Kidney epithelial cell (primary cell): ENCODE measurements at regions not wholly inside any gene's neighbourhood (a gene's known extent, or its start where the extent isn't known, plus 50 kb on each side); places are given as distances from the start of the nearest gene placed in this dataset.

Source experiments
- DNase-seq: peaks from one replicate; pipeline ENCODE4 v3.0.0-alpha.2; 2010; ENCODE audit warnings: low read depth
- H3K27me3 ChIP-seq: 2 replicates; pipeline ENCODE4 v1.6.0; 2011; ENCODE audit warnings: low read length; ENCODE audit not compliant: control insufficient read depth, insufficient read depth
- H3K36me3 ChIP-seq: 2 replicates; pipeline ENCODE4 v1.5.1; 2011; ENCODE audit warnings: low read length; ENCODE audit not compliant: control insufficient read depth, insufficient read depth
- H3K4me3 ChIP-seq: 2 replicates; pipeline ENCODE4 v1.5.1; 2011; ENCODE audit warnings: low read depth, mild to moderate bottlenecking, control low read depth, low read length
- TF ChIP-seq, protein P1 (sequence below): IDR thresholded peaks from 2 replicates; pipeline ENCODE4 v1.5.1; 2011; ENCODE audit warnings: mild to moderate bottlenecking, moderate library complexity, low read length, control low read depth, inconsistent platforms; ENCODE audit not compliant: insufficient read depth, poor library complexity, severe bottlenecking

DNA sequence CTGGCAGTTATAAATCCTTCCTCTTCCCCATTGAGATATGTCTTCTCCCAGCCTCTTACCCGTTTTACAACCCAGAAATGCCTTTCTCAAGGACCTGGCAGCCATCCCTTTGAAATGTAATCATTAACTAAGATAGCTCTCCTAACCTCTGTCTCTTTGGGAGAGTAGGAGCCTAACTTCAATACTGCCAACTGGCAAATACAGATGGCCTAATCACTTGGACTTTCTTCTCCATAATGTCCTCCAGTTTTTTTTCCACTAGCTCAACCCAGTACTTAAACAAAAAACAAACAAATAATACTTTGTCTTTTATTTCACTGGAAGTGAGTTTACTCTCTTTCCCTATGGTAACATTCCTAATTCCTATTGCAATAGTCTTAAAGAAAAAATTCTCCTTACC lies 1391.1 kb downstream of the SUCLG1 start:
- peak; percentile 29 for DNase-seq
- Histone ChIP-seq H3K36me3 (no peaks in the 10 kb centered on the region), H3K27me3 (no peaks in the 10 kb centered on the region), H3K4me3 (no peak overlapping the region)
- TF ChIP-seq, protein P1, sequence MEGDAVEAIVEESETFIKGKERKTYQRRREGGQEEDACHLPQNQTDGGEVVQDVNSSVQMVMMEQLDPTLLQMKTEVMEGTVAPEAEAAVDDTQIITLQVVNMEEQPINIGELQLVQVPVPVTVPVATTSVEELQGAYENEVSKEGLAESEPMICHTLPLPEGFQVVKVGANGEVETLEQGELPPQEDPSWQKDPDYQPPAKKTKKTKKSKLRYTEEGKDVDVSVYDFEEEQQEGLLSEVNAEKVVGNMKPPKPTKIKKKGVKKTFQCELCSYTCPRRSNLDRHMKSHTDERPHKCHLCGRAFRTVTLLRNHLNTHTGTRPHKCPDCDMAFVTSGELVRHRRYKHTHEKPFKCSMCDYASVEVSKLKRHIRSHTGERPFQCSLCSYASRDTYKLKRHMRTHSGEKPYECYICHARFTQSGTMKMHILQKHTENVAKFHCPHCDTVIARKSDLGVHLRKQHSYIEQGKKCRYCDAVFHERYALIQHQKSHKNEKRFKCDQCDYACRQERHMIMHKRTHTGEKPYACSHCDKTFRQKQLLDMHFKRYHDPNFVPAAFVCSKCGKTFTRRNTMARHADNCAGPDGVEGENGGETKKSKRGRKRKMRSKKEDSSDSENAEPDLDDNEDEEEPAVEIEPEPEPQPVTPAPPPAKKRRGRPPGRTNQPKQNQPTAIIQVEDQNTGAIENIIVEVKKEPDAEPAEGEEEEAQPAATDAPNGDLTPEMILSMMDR, result no peak

DNA sequence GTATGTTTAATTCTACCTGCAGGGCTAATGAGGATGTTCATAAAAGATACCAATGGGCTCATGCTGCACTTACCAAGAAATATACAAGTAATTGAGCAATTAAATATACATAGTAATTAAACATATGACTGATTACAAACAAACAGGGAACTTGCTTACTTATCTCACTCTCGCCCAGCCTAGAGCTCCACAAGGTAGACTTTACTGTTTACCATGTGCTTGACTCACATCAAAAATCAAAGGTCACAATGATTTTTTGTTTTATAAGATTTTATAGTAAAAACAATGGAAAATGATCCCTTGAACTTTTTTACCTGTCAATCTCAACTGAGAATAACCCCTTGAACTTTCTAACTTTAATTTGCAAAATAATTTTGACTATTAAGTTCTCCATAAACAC lies 1395.1 kb downstream of the SUCLG1 start:
- TF ChIP-seq, protein P1, result no peak
- H3K4me3 ChIP-seq, result no peak overlapping the region
- H3K36me3 ChIP-seq, result no peaks in the 10 kb centered on the region
- H3K27me3 ChIP-seq, result no peaks in the 10 kb centered on the region
- DNase-seq, result no peak

DNA sequence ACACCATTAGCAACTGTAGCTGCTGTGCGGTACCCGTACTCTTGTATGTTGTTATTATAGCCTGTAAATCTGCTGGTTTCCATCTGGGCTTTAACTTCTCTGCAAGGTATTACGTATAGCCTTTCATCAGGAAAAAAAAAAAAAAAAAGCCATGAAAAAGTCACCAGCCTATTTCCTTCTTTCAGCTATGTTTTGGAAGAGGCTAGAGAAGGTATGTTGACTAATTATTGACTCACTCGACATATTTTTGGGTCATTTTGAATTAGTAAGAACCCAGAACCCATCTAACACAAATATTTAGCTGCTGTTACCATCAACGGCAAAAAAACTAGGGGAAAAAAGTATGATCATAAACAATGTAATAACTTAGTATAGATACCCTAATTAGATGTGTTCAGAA lies 1395.6 kb downstream of the SUCLG1 start:
- Histone ChIP-seq H3K4me3 (no peak overlapping the region), H3K36me3 (no peaks in the 10 kb centered on the region), H3K27me3 (no peaks in the 10 kb centered on the region)
- DNase-seq, result no peak
- TF ChIP-seq, protein P1, result no peak

DNA sequence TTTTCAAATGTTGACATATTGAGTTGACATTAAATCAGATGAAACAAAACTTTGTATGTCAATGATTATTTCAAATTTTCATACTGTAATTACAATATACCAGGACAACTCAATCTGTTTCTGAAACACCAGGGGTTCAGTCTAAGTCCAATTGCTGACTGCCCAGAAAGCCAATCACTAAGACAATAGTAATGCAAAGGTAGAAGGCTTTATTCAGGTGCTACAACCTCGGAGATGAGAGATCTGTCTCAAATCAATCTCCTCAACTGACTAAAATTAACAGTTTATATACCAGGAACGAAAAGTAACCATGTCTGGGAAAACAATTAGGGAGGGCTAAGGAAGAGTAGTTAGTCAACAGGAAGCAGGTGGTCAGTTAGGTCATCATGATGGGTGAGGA lies 1400.4 kb downstream of the SUCLG1 start:
- Histone ChIP-seq H3K27me3 (no peaks in the 10 kb centered on the region), H3K4me3 (no peak overlapping the region), H3K36me3 (no peaks in the 10 kb centered on the region)
- TF ChIP-seq, protein P1, result no peak
- no peak for DNase-seq

DNA sequence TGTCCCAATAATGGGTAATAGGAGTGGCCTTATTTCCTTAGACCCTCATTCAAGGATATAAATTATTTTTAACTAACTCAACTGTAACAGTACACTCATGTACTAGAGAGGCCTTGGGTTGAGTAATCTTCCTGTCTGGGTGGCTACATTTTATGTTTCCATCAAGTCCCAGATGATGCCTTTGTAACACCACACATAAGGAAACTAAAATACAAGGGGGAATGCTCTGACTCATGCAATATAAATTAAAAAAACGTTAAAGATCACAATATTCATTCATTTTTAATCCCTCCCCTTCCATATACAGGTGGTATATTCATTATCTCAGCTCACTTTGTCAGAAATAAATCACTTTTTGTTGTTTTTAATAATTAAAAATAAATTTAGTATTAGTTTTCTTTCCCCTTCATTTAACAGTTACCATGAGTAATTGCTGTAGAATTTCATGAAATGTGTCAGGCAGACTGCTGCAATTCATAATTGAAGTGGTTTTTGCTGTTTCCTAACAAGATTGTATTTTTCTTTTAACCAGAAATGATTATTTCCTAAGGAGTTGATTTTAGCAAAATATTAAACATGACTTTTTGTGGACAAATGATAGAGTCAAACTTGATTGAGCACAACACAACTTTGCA lies 1403.6 kb downstream of the SUCLG1 start:
- H3K4me3 ChIP-seq, result no peak overlapping the region
- peak; percentile 88 for DNase-seq
- TF ChIP-seq, protein P1, result no peak
- no peaks in the 10 kb centered on the region for H3K27me3 ChIP-seq
- H3K36me3 ChIP-seq, result no peaks in the 10 kb centered on the region

DNA sequence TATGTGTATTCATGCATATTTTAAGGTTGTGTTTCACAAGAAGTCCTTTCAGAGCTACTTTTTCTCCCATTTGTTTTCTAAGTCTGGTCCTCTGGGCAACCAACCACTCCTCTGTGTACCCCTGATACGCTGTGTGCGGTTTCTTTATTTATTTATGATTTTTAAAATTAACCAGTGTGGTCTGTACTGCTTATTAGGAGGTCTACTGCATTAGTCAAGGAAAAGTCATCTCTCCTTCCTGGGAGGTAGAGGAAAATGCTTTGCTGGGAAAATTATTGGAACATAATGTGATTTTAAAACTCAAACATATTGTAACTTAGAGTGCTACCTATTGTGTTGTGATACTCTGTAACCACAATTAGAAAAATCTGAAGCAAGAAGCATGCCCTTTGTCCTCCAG lies 1404.3 kb downstream of the SUCLG1 start:
- Histone ChIP-seq H3K36me3 (no peaks in the 10 kb centered on the region), H3K27me3 (no peaks in the 10 kb centered on the region), H3K4me3 (no peak overlapping the region)
- TF ChIP-seq, protein P1, result no peak
- DNase-seq, result no peak
